Dermis microvascular lymphatic vessel endothelial cell (primary cell): ENCODE measurements at regions not wholly inside any gene's neighbourhood (a gene's known extent, or its start where the extent isn't known, plus 50 kb on each side); places are given as distances from the start of the nearest gene placed in this dataset.

Experiments used
- DNase-seq, 2 donors: peaks; one replicate each; pipeline versions ENCODE4 v3.0.0 to v3.0.0-alpha.2; 2010; ENCODE audit warnings: low read depth in 2 of 2

- no peak for DNase-seq
Measured at GRCh38 chr6:168968801-168969200, 284.8 kb downstream of the THBS2 start.

GRCh38 chr6:168968228-168968627 lies 285.4 kb downstream of the THBS2 start:
- peak in 1 of 2 donors; percentile 31 for DNase-seq

GRCh38 chr6:168967281-168967925 lies 286.2 kb downstream of the THBS2 start:
- DNase-seq, result peak in 1 of 2 donors; percentile 38

- no peak for DNase-seq
Measured at GRCh38 chr6:168964138-168964835, 289.4 kb downstream of the THBS2 start.

- DNase-seq, result peak in 1 of 2 donors; percentile 37
Measured at GRCh38 chr6:168962886-168963285, 290.8 kb downstream of the THBS2 start.

GRCh38 chr6:168961264-168961656 lies 292.4 kb downstream of the THBS2 start:
- DNase-seq, result no peak

GRCh38 chr6:168960551-168961263 lies 292.9 kb downstream of the THBS2 start:
- no peak for DNase-seq

GRCh38 chr6:168959696-168960095 lies 293.9 kb downstream of the THBS2 start:
- DNase-seq, result no peak

GRCh38 chr6:168956884-168957730 lies 296.5 kb downstream of the THBS2 start:
- peak; percentile 38 to 55 for DNase-seq

GRCh38 chr6:168956141-168956838 lies 297.4 kb downstream of the THBS2 start:
- DNase-seq, result no peak

GRCh38 chr6:168953461-168953860 lies 300.2 kb downstream of the THBS2 start:
- no peak for DNase-seq

- DNase-seq, result no peak
Measured at GRCh38 chr6:168951217-168951616, 302.4 kb downstream of the THBS2 start.

GRCh38 chr6:168950858-168951214 lies 302.8 kb downstream of the THBS2 start:
- no peak for DNase-seq

GRCh38 chr6:168949981-168950857 lies 303.4 kb downstream of the THBS2 start:
- no peak for DNase-seq

GRCh38 chr6:168948990-168949531 lies 304.6 kb downstream of the THBS2 start:
- DNase-seq, result no peak

- no peak for DNase-seq
Measured at GRCh38 chr6:168948002-168948401, 305.6 kb downstream of the THBS2 start.

- DNase-seq, result no peak
Measured at GRCh38 chr6:168943231-168943905, 310.3 kb downstream of the THBS2 start.

GRCh38 chr6:168942646-168943045 lies 311.0 kb downstream of the THBS2 start:
- DNase-seq, result no peak

- no peak for DNase-seq
Measured at GRCh38 chr6:168941036-168941435, 312.6 kb downstream of the THBS2 start.
